ENCODE measurements at regions not wholly inside any gene's neighbourhood (a gene's known extent, or its start where the extent isn't known, plus 50 kb on each side); places are given as distances from the start of the nearest gene placed in this dataset.

GRCh38 chr6:95767897-95768463 lies 190.6 kb downstream of the MANEA start:
- Histone ChIP-seq H3K9me2 (ENCODE audit: insufficient read depth, low read length) (no peaks in the 10 kb centered on the region), H3K79me2 (replicated peaks; ENCODE audit: insufficient read depth, low read length) (no peaks in the 10 kb centered on the region), H2AFZ (ENCODE audit: low read depth, low read length) (no peak overlapping the region), H3K9ac (ENCODE audit: low read length) (no peak overlapping the region), H3K9me3 (ENCODE audit: low read length) (no peaks in the 10 kb centered on the region), H3K36me3 (ENCODE audit: insufficient read depth, low read length) (no peaks in the 10 kb centered on the region), H3K27me3 (ENCODE audit: insufficient read depth, low read depth, low read length) (no peaks in the 10 kb centered on the region), H3F3A (ENCODE audit: insufficient read depth, low read length, poor library complexity, severe bottlenecking) (no peaks in the 10 kb centered on the region), H3K4me2 (ENCODE audit: low read length) (no peak overlapping the region), H3K27ac (ENCODE audit: low read length) (no peak overlapping the region), H3K4me3 (ENCODE audit: low read length) (no peak overlapping the region), H4K20me1 (ENCODE audit: insufficient read depth) (no peaks in the 10 kb centered on the region)
- TF ChIP-seq EP300 (conservative IDR thresholded peaks at IDR 0.05; ENCODE audit: poor library complexity, severe bottlenecking) (no peak), POLR2AphosphoS5 (IDR thresholded peaks at IDR 0.05) (no peak), RAD21 (conservative IDR thresholded peaks at IDR 0.05) (no peak), MXI1 (conservative IDR thresholded peaks at IDR 0.05; ENCODE audit: poor library complexity, severe bottlenecking) (no peak), SMC3 (conservative IDR thresholded peaks at IDR 0.05; ENCODE audit: poor library complexity) (no peak), TAF1 (IDR thresholded peaks at IDR 0.05; ENCODE audit: low read depth) (no peak), EZH2 (IDR thresholded peaks at IDR 0.05; ENCODE audit: borderline replicate concordance, insufficient read depth, low read length, poor library complexity, severe bottlenecking) (no peak), CTCF (IDR thresholded peaks at IDR 0.05; ENCODE audit: poor library complexity, severe bottlenecking) (no peak)
- TF ChIP-seq, protein P1, sequence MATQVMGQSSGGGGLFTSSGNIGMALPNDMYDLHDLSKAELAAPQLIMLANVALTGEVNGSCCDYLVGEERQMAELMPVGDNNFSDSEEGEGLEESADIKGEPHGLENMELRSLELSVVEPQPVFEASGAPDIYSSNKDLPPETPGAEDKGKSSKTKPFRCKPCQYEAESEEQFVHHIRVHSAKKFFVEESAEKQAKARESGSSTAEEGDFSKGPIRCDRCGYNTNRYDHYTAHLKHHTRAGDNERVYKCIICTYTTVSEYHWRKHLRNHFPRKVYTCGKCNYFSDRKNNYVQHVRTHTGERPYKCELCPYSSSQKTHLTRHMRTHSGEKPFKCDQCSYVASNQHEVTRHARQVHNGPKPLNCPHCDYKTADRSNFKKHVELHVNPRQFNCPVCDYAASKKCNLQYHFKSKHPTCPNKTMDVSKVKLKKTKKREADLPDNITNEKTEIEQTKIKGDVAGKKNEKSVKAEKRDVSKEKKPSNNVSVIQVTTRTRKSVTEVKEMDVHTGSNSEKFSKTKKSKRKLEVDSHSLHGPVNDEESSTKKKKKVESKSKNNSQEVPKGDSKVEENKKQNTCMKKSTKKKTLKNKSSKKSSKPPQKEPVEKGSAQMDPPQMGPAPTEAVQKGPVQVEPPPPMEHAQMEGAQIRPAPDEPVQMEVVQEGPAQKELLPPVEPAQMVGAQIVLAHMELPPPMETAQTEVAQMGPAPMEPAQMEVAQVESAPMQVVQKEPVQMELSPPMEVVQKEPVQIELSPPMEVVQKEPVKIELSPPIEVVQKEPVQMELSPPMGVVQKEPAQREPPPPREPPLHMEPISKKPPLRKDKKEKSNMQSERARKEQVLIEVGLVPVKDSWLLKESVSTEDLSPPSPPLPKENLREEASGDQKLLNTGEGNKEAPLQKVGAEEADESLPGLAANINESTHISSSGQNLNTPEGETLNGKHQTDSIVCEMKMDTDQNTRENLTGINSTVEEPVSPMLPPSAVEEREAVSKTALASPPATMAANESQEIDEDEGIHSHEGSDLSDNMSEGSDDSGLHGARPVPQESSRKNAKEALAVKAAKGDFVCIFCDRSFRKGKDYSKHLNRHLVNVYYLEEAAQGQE (IDR thresholded peaks at IDR 0.05; ENCODE audit: borderline replicate concordance) = no peak

- H2AFZ ChIP-seq (ENCODE audit: low read depth, low read length) = no peak overlapping the region
- H3K27ac ChIP-seq (ENCODE audit: low read length) = no peak overlapping the region
- no peaks in the 10 kb centered on the region for H3F3A ChIP-seq (ENCODE audit: insufficient read depth, low read length, poor library complexity, severe bottlenecking)
- no peak overlapping the region for H3K4me3 ChIP-seq (ENCODE audit: low read length)
- H3K9me3 ChIP-seq (ENCODE audit: low read length) = no peaks in the 10 kb centered on the region
- no peaks in the 10 kb centered on the region for H4K20me1 ChIP-seq (ENCODE audit: insufficient read depth)
- H3K27me3 ChIP-seq (ENCODE audit: insufficient read depth, low read depth, low read length) = no peaks in the 10 kb centered on the region
- H3K36me3 ChIP-seq (ENCODE audit: insufficient read depth, low read length) = no peaks in the 10 kb centered on the region
- TF ChIP-seq, protein P1 (IDR thresholded peaks at IDR 0.05; ENCODE audit: borderline replicate concordance) = no peak
- TF ChIP-seq RAD21 (conservative IDR thresholded peaks at IDR 0.05) (peak; percentile 13), SMC3 (conservative IDR thresholded peaks at IDR 0.05; ENCODE audit: poor library complexity) (no peak), POLR2AphosphoS5 (IDR thresholded peaks at IDR 0.05) (no peak), EZH2 (IDR thresholded peaks at IDR 0.05; ENCODE audit: borderline replicate concordance, insufficient read depth, low read length, poor library complexity, severe bottlenecking) (no peak), CTCF (IDR thresholded peaks at IDR 0.05; ENCODE audit: poor library complexity, severe bottlenecking) (no peak), TAF1 (IDR thresholded peaks at IDR 0.05; ENCODE audit: low read depth) (no peak)
- H3K9ac ChIP-seq (ENCODE audit: low read length) = no peak overlapping the region
- no peaks in the 10 kb centered on the region for H3K9me2 ChIP-seq (ENCODE audit: insufficient read depth, low read length)
- no peak overlapping the region for H3K4me2 ChIP-seq (ENCODE audit: low read length)
- no peaks in the 10 kb centered on the region for H3K79me2 ChIP-seq (replicated peaks; ENCODE audit: insufficient read depth, low read length)
Observed at GRCh38 chr6:95768539-95768938, 191.2 kb downstream of the MANEA start.
